ENCODE measurements at regions not wholly inside any gene's neighbourhood (a gene's known extent, or its start where the extent isn't known, plus 50 kb on each side); places are given as distances from the start of the nearest gene placed in this dataset.

DNA sequence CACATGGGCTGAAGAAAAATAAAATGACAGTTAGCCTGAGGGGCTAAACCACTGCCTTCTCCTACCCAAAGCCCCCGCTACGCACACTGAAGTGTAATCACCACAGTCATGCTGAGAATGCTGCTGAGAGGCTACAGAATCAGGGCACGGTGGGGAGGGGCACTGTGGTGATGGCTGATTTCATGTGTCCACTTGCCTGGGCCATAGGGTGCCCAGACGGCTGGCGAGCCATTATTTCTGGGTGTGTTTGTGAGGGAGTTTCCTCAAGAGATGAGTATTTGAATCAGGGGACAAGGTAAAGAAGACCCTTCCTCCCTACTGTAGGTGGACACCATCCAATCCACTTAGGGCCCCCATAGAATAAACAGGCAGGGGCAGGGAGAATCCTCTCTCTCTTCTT, 1313.2 kb downstream of the TBC1D22A start:
- TF ChIP-seq, protein P1, sequence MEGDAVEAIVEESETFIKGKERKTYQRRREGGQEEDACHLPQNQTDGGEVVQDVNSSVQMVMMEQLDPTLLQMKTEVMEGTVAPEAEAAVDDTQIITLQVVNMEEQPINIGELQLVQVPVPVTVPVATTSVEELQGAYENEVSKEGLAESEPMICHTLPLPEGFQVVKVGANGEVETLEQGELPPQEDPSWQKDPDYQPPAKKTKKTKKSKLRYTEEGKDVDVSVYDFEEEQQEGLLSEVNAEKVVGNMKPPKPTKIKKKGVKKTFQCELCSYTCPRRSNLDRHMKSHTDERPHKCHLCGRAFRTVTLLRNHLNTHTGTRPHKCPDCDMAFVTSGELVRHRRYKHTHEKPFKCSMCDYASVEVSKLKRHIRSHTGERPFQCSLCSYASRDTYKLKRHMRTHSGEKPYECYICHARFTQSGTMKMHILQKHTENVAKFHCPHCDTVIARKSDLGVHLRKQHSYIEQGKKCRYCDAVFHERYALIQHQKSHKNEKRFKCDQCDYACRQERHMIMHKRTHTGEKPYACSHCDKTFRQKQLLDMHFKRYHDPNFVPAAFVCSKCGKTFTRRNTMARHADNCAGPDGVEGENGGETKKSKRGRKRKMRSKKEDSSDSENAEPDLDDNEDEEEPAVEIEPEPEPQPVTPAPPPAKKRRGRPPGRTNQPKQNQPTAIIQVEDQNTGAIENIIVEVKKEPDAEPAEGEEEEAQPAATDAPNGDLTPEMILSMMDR (IDR thresholded peaks at IDR 0.05), result no peak
- no peak for TF ChIP-seq POLR2A (IDR thresholded peaks at IDR 0.05)

All from esophagus squamous epithelium (tissue), 4 donors.